Smooth muscle cell (in vitro differentiated cells): ENCODE measurements at regions not wholly inside any gene's neighbourhood (a gene's known extent, or its start where the extent isn't known, plus 50 kb on each side); places are given as distances from the start of the nearest gene placed in this dataset.

Experiments
- DNase-seq: peaks from one replicate; lab custom pipeline; 2025; ENCODE audit not compliant: unreplicated experiment; lab: John Stamatoyannopoulos, UW
- H2AFZ ChIP-seq: fragments of 200-600 bp; sonication (generic); 2 replicates; pipeline ENCODE4 v1.6.0; 2016; ENCODE audit warnings: antibody characterized with exemption, low read depth, mild to moderate bottlenecking
- H3F3A ChIP-seq: fragments of 200-600 bp; sonication (generic); 2 replicates; pipeline ENCODE4 v1.6.0; 2017; ENCODE audit warnings: antibody characterized with exemption, low read depth
- H3K27ac ChIP-seq: fragments of 200-600 bp; sonication (generic); 2 replicates; pipeline ENCODE4 v1.5.1; 2016; ENCODE audit warnings: low read depth, mild to moderate bottlenecking
- H3K27me3 ChIP-seq: fragments of 200-600 bp; sonication (generic); 2 replicates; pipeline ENCODE4 v1.6.1; 2016; ENCODE audit warnings: low read depth, mild to moderate bottlenecking
- H3K36me3 ChIP-seq: fragments of 200-600 bp; sonication (generic); 2 replicates; pipeline ENCODE4 v1.5.1; 2016; ENCODE audit warnings: low read depth
- H3K4me1 ChIP-seq: fragments of 200-600 bp; sonication (generic); 2 replicates; pipeline ENCODE4 v1.5.1; 2016; ENCODE audit warnings: low read depth
- H3K4me2 ChIP-seq: fragments of 200-600 bp; sonication (generic); 2 replicates; pipeline ENCODE4 v1.6.0; 2016; ENCODE audit warnings: mild to moderate bottlenecking
- H3K4me3 ChIP-seq: fragments of 200-600 bp; sonication (generic); 2 replicates; pipeline ENCODE4 v1.5.1; 2016; ENCODE audit warnings: mild to moderate bottlenecking
- H3K79me2 ChIP-seq: fragments of 200-600 bp; sonication (generic); 2 replicates; pipeline ENCODE4 v1.6.0; 2016; ENCODE audit warnings: low read depth, mild to moderate bottlenecking
- H3K9ac ChIP-seq: fragments of 200-600 bp; sonication (generic); 2 replicates; pipeline ENCODE4 v1.6.0; 2016; ENCODE audit warnings: low read depth
- H3K9me3 ChIP-seq: fragments of 200-600 bp; sonication (generic); replicated peaks from 2 replicates; pipeline ENCODE4 v1.5.1; 2016; ENCODE audit warnings: low read depth
- H4K20me1 ChIP-seq: fragments of 200-600 bp; sonication (generic); 2 replicates; pipeline ENCODE4 v1.6.0; 2016; ENCODE audit warnings: low read depth
- WGBS: methylation state at CpG from one replicate; pipeline ENCODE4 v1.1.7; 2016; ENCODE audit warnings: low lambda C conversion rate; 5-methylcytosine and 5-hydroxymethylcytosine counted together
- TF ChIP-seq, protein P1 (sequence below): fragments of 200-600 bp; sonication (generic); IDR thresholded peaks from 2 replicates; pipeline ENCODE4 v1.5.1; 2017; ENCODE audit warnings: borderline replicate concordance, mild to moderate bottlenecking, antibody characterized with exemption; ENCODE audit not compliant: insufficient read depth, poor library complexity, severe bottlenecking

DNA sequence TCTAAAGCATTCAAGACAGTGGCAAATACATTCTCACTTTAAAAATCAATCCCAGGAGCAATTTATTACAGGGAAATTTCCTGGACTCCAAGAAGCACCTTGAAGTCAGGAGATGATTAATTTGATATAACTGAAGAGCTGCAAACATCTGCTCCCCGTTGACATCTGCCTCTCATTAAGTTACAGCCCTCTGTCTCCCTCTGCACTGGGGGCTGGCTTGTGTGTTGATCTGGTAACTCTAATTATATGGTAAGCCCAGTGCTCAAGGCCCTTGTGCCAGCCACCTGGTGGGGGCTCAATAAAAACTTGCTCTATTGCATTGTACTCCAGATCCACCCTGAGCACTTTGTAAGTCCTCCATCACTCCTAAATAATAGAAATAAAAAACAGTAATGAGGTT lies 131.1 kb upstream of the ZNF462 start:
- H2AFZ ChIP-seq = no peak overlapping the region
- no peak overlapping the region for H3K4me3 ChIP-seq
- no peaks in the 10 kb centered on the region for H3F3A ChIP-seq
- H3K36me3 ChIP-seq = no peaks in the 10 kb centered on the region
- no peaks in the 10 kb centered on the region for H3K9me3 ChIP-seq
- H3K79me2 ChIP-seq = no peaks in the 10 kb centered on the region
- H4K20me1 ChIP-seq = no peaks in the 10 kb centered on the region
- DNase-seq = no peak
- TF ChIP-seq, protein P1, sequence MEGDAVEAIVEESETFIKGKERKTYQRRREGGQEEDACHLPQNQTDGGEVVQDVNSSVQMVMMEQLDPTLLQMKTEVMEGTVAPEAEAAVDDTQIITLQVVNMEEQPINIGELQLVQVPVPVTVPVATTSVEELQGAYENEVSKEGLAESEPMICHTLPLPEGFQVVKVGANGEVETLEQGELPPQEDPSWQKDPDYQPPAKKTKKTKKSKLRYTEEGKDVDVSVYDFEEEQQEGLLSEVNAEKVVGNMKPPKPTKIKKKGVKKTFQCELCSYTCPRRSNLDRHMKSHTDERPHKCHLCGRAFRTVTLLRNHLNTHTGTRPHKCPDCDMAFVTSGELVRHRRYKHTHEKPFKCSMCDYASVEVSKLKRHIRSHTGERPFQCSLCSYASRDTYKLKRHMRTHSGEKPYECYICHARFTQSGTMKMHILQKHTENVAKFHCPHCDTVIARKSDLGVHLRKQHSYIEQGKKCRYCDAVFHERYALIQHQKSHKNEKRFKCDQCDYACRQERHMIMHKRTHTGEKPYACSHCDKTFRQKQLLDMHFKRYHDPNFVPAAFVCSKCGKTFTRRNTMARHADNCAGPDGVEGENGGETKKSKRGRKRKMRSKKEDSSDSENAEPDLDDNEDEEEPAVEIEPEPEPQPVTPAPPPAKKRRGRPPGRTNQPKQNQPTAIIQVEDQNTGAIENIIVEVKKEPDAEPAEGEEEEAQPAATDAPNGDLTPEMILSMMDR = no peak
- no peaks in the 10 kb centered on the region for H3K4me1 ChIP-seq
- no peak overlapping the region for H3K4me2 ChIP-seq
- no peaks in the 10 kb centered on the region for H3K27me3 ChIP-seq
- no peak overlapping the region for H3K9ac ChIP-seq
- WGBS = 62% methylated on average over 1 of the region's 1 CpG
- H3K27ac ChIP-seq = no peak overlapping the region

DNA sequence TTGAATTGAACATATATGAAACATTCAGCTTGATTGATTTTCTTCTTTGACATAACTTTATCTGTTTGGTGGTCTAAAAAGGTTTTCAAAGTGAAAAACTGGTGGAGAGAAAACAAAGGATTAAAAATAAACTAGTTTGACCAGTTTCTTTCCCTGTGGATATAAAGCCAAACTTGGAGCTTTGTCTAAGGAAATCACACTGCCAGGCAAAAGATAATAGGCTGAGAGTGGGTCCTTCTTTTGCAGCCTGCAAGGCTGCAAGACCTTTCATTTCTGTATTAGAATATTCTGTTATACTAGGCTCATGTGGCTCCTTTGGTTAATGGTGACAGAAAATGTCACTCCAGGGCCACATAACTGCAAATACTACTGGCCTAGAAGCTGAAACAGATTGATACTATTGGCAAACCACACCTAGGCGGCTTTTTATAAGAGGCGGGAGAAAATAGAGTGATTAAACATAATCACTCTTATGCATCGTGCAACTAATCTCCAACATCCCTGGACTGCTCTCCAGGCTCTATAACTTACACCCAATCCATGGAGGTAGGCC lies 129.1 kb upstream of the ZNF462 start:
- Histone ChIP-seq H4K20me1 (no peaks in the 10 kb centered on the region), H3K9me3 (no peaks in the 10 kb centered on the region), H3K4me3 (no peak overlapping the region), H3K36me3 (no peaks in the 10 kb centered on the region), H3K4me1 (no peaks in the 10 kb centered on the region), H3K4me2 (no peak overlapping the region), H3K79me2 (no peaks in the 10 kb centered on the region), H3K27me3 (no peaks in the 10 kb centered on the region), H3K9ac (no peak overlapping the region), H2AFZ (peak overlapping the region; percentile 63), H3K27ac (no peak overlapping the region), H3F3A (no peaks in the 10 kb centered on the region)
- TF ChIP-seq, protein P1 = no peak
- 94% methylated on average over 3 of the region's 3 CpGs for WGBS
- DNase-seq = no peak

DNA sequence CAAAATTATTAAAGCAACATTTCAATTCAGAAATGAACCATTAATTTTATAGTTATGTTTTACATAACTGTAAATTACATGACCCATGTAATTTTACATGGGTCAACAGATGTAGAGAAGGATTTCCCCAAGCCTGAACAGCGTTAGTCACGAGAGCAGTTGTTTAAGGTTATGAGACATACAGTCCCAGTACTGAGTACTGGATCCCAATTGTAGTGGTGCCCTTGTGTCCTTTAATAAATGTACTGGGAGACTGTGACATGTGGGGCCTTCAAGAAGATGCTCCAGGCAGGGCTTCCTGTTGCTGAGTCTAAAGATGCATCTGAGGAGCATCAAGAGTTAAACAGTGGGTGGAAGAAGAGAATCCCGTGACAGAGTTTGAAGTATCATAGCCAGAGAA lies 125.5 kb upstream of the ZNF462 start:
- H3K79me2 ChIP-seq = no peaks in the 10 kb centered on the region
- no peaks in the 10 kb centered on the region for H3F3A ChIP-seq
- peak overlapping the region; percentile 18 for H2AFZ ChIP-seq
- no peaks in the 10 kb centered on the region for H4K20me1 ChIP-seq
- H3K4me1 ChIP-seq = no peaks in the 10 kb centered on the region
- WGBS = 89% methylated on average over 3 of the region's 3 CpGs
- H3K36me3 ChIP-seq = no peaks in the 10 kb centered on the region
- TF ChIP-seq, protein P1 = no peak
- no peak overlapping the region for H3K9ac ChIP-seq
- H3K4me2 ChIP-seq = no peak overlapping the region
- H3K4me3 ChIP-seq = no peak overlapping the region
- H3K27me3 ChIP-seq = no peaks in the 10 kb centered on the region
- no peak overlapping the region for H3K27ac ChIP-seq
- no peak for DNase-seq
- H3K9me3 ChIP-seq = no peaks in the 10 kb centered on the region

DNA sequence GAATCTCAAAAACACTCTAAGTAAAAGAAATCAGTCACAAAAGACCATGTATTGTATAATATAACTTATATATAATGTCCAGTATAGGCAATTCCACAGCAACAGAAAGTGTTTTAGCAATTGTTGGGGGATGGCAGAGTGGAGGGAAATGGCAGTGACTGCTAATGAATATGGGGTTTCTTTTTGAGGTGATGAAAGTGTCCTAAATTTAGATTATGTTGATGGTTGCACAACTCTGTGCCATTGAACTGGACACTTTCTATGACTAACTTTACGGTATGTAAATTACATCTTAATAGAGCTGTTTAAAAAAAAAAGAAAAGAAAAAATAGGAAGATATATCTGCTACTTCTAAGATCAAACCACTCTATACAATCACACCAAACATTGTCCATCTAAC lies 124.9 kb upstream of the ZNF462 start:
- H4K20me1 ChIP-seq = no peaks in the 10 kb centered on the region
- DNase-seq = no peak
- no peaks in the 10 kb centered on the region for H3K79me2 ChIP-seq
- no peak overlapping the region for H3K4me3 ChIP-seq
- TF ChIP-seq, protein P1 = no peak
- H3F3A ChIP-seq = no peaks in the 10 kb centered on the region
- no peak overlapping the region for H3K9ac ChIP-seq
- no peaks in the 10 kb centered on the region for H3K27me3 ChIP-seq
- peak overlapping the region; percentile 18 for H2AFZ ChIP-seq
- H3K9me3 ChIP-seq = no peaks in the 10 kb centered on the region
- H3K4me2 ChIP-seq = no peak overlapping the region
- H3K36me3 ChIP-seq = no peaks in the 10 kb centered on the region
- H3K4me1 ChIP-seq = no peaks in the 10 kb centered on the region
- WGBS = 81% methylated on average over 1 of the region's 1 CpG
- no peak overlapping the region for H3K27ac ChIP-seq
